H1 (cell line): ENCODE measurements at regions not wholly inside any gene's neighbourhood (a gene's known extent, or its start where the extent isn't known, plus 50 kb on each side); places are given as distances from the start of the nearest gene placed in this dataset.

Source experiments
- CTCF ChIA-PET: fragments of 300-600 bp; sonication (Branson Sonifier 250); formaldehyde crosslinking; loops from one replicate; lab custom pipeline; 2021; ENCODE audit not compliant: partially characterized antibody; lab: Charles Lee
- POLR2A ChIA-PET: fragments of 300-600 bp; sonication (Branson Sonifier 250); formaldehyde crosslinking; loops from one replicate; lab custom pipeline; 2021; ENCODE audit warnings: inconsistent platforms; ENCODE audit not compliant: partially characterized antibody; lab: Charles Lee
- DNase-seq, 2 experiments: peaks; one replicate each; pipeline versions ENCODE4 v3.0.0 to v3.0.0-alpha.2; 2010 to 2022; ENCODE audit warnings: low spot score in 2 of 2, low read depth in 1 of 2, mixed read lengths in 1 of 2
- FAIRE-seq: peaks from 2 replicates; lab custom pipeline; 2011; peaks lifted over from hg19 to GRCh38; lab: Jason Lieb, UNC
- H2AFZ ChIP-seq: 2 replicates; pipeline ENCODE4 v1.8.1; 2012; ENCODE audit warnings: low read length, inconsistent platforms
- H2AK5ac ChIP-seq: 2 replicates; pipeline ENCODE4 v1.6.1; 2013; ENCODE audit warnings: low read depth, low read length
- H2BK120ac ChIP-seq: replicated peaks from 2 replicates; pipeline ENCODE3; 2013; ENCODE audit warnings: low read depth, low read length, inconsistent platforms
- H2BK12ac ChIP-seq: 2 replicates; pipeline ENCODE4 v1.6.1; 2013; ENCODE audit warnings: low read depth, low read length
- H2BK15ac ChIP-seq: 2 replicates; pipeline ENCODE4 v1.6.1; 2013; ENCODE audit warnings: low read length
- H2BK20ac ChIP-seq: 2 replicates; pipeline ENCODE4 v1.6.1; 2013; ENCODE audit warnings: low read length
- H2BK5ac ChIP-seq: 2 replicates; pipeline ENCODE4 v1.6.1; 2013; ENCODE audit warnings: low read depth, low read length
- H3K14ac ChIP-seq: 2 replicates; pipeline ENCODE4 v1.6.1; 2013; ENCODE audit warnings: inconsistent platforms; ENCODE audit not compliant: insufficient read length
- H3K18ac ChIP-seq: 2 replicates; pipeline ENCODE4 v1.6.1; 2013; ENCODE audit warnings: low read length; ENCODE audit errors: extremely low read depth
- H3K23ac ChIP-seq: 2 replicates; pipeline ENCODE4 v1.6.1; 2013; ENCODE audit warnings: inconsistent platforms; ENCODE audit not compliant: insufficient read length
- H3K23me2 ChIP-seq: 2 replicates; pipeline ENCODE4 v1.6.1; 2013; ENCODE audit warnings: low read depth, low read length
- H3K27ac ChIP-seq: 2 replicates; pipeline ENCODE4 v1.6.1; 2011; ENCODE audit warnings: low read depth, low read length, inconsistent platforms
- H3K27me3 ChIP-seq, 4 experiments: replicated peaks in 1 of 4; 1 replicate in 1 of 4; 2 replicates in 3 of 4; pipeline versions ENCODE4 v1.6.1 to v1.8.1; 2011 to 2013; ENCODE audit warnings: low read length in 3 of 4, mild to moderate bottlenecking in 3 of 4, inconsistent platforms in 2 of 4, mixed read lengths in 2 of 4, moderate library complexity in 1 of 4; ENCODE audit not compliant: control insufficient read depth in 3 of 4, insufficient read depth in 3 of 4; ENCODE audit errors: extremely low read depth in 1 of 4
- H3K36me3 ChIP-seq, 4 experiments: 2 replicates each; pipeline versions ENCODE4 v1.6.1 to v1.8.1; 2011 to 2013; ENCODE audit warnings: mild to moderate bottlenecking in 4 of 4, low read length in 3 of 4, moderate library complexity in 2 of 4, control low read depth in 1 of 4, inconsistent platforms in 1 of 4; ENCODE audit not compliant: insufficient read depth in 4 of 4, control insufficient read depth in 2 of 4
- H3K4ac ChIP-seq: replicated peaks from 2 replicates; pipeline ENCODE3; 2013; ENCODE audit warnings: low read length, low read depth, mixed read lengths, inconsistent platforms; ENCODE audit not compliant: insufficient read length
- H3K4me1 ChIP-seq, 4 experiments: replicated peaks in 1 of 4; 1 replicate in 1 of 4; 2 replicates in 3 of 4; pipeline versions ENCODE4 v1.6.1 to v1.8.1; 2011 to 2013; ENCODE audit warnings: low read length in 3 of 4, inconsistent platforms in 2 of 4, mixed read lengths in 1 of 4; ENCODE audit not compliant: insufficient read depth in 4 of 4, control insufficient read depth in 3 of 4
- H3K4me2 ChIP-seq, 2 experiments: 2 replicates each; pipeline versions ENCODE4 v1.6.1 to v1.8.1; 2011 to 2013; ENCODE audit warnings: low read depth in 2 of 2, low read length in 2 of 2, control low read depth in 1 of 2, inconsistent platforms in 1 of 2, mild to moderate bottlenecking in 1 of 2; ENCODE audit not compliant: insufficient read depth in 1 of 2
- H3K4me3 ChIP-seq, 4 experiments: fragments of 200-600, 300-600 bp in 1 of 4; sonication (generic), shearing (Covaris generic), sonication (Bioruptor Twin) in 1 of 4; 2 replicates each; pipeline versions ENCODE4 v1.5.1 to v1.8.1; 2011 to 2016; ENCODE audit warnings: low read length in 4 of 4, low read depth in 3 of 4, control low read depth in 2 of 4, inconsistent platforms in 2 of 4, mild to moderate bottlenecking in 2 of 4, mixed read lengths in 1 of 4, moderate library complexity in 1 of 4; ENCODE audit not compliant: insufficient read depth in 2 of 4; ENCODE audit errors: extremely low read depth in 1 of 4
- H3K56ac ChIP-seq: replicated peaks from 2 replicates; pipeline ENCODE3; 2013; ENCODE audit warnings: low read depth, mild to moderate bottlenecking, mixed read lengths, low read length, inconsistent platforms; ENCODE audit not compliant: insufficient read length
- H3K79me1 ChIP-seq: 2 replicates; pipeline ENCODE4 v1.6.1; 2013; ENCODE audit warnings: low read depth, low read length, control low read depth
- H3K79me2 ChIP-seq, 2 experiments: 2 replicates each; pipeline versions ENCODE4 v1.6.1 to v1.8.1; 2012 to 2013; ENCODE audit warnings: low read length in 2 of 2, mild to moderate bottlenecking in 2 of 2, inconsistent platforms in 1 of 2; ENCODE audit not compliant: insufficient read depth in 2 of 2, control insufficient read depth in 1 of 2
- H3K9ac ChIP-seq, 4 experiments: replicated peaks in 1 of 4; 1 replicate in 1 of 4; 2 replicates in 3 of 4; pipeline versions ENCODE4 v1.6.1 to v1.8.1; 2011 to 2013; ENCODE audit warnings: low read depth in 3 of 4, low read length in 3 of 4, control low read depth in 2 of 4, mild to moderate bottlenecking in 2 of 4, moderate library complexity in 2 of 4, inconsistent platforms in 1 of 4; ENCODE audit errors: extremely low read depth in 1 of 4
- H3K9me3 ChIP-seq, 2 experiments: 2 replicates each; pipeline versions ENCODE4 v1.6.1 to v1.8.1; 2012 to 2013; ENCODE audit warnings: mild to moderate bottlenecking in 2 of 2, moderate library complexity in 2 of 2, control low read depth in 1 of 2, inconsistent platforms in 1 of 2, low read depth in 1 of 2, low read length in 1 of 2, mixed read lengths in 1 of 2; ENCODE audit not compliant: insufficient read depth in 2 of 2
- H4K20me1 ChIP-seq, 2 experiments: replicated peaks in 1 of 2; 2 replicates each; pipeline versions ENCODE3 to v1.8.1; 2011 to 2013; ENCODE audit warnings: inconsistent platforms in 2 of 2, low read length in 2 of 2, mild to moderate bottlenecking in 1 of 2; ENCODE audit not compliant: insufficient read depth in 2 of 2, control insufficient read depth in 1 of 2
- H4K5ac ChIP-seq: 2 replicates; pipeline ENCODE4 v1.6.1; 2013; ENCODE audit warnings: low read length, low read depth, mixed read lengths, inconsistent platforms; ENCODE audit not compliant: insufficient read length
- H4K8ac ChIP-seq: 2 replicates; pipeline ENCODE4 v1.8.0; 2013; ENCODE audit warnings: mild to moderate bottlenecking, moderate library complexity, low read length, inconsistent platforms; ENCODE audit not compliant: insufficient read depth; ENCODE audit errors: extremely low read depth
- H4K91ac ChIP-seq: replicated peaks from 2 replicates; pipeline ENCODE3; 2013; ENCODE audit warnings: low read length, mixed read lengths, inconsistent platforms; ENCODE audit not compliant: insufficient read length
- CTCF ChIP-seq, 3 experiments: IDR thresholded peaks; 1 replicate in 2 of 3; 2 replicates in 1 of 3; pipeline versions ENCODE4 v1.5.1 to v1.6.1; 2011; ENCODE audit warnings: low read length in 3 of 3, mild to moderate bottlenecking in 3 of 3, inconsistent platforms in 2 of 3, low read depth in 1 of 3, moderate library complexity in 1 of 3; ENCODE audit not compliant: insufficient read depth in 1 of 3; ENCODE audit errors: control extremely low read depth in 1 of 3
- FOSL1 ChIP-seq: IDR thresholded peaks from 2 replicates; pipeline ENCODE4 v1.6.1; 2011; ENCODE audit warnings: mild to moderate bottlenecking, low read depth, low read length, moderate library complexity; ENCODE audit not compliant: insufficient read depth
- HDAC6 ChIP-seq: IDR thresholded peaks from one replicate; pipeline ENCODE4 v1.7.1; 2012; ENCODE audit warnings: low read depth, mild to moderate bottlenecking, inconsistent platforms, low read length, moderate library complexity
- KDM1A ChIP-seq: fragments of 200-600, 300-600 bp; sonication (generic); IDR thresholded peaks from 2 replicates; pipeline ENCODE4 v1.7.1; 2016; ENCODE audit warnings: mild to moderate bottlenecking, low read length, borderline replicate concordance
- SIRT6 ChIP-seq: IDR thresholded peaks from one replicate; pipeline ENCODE4 v1.7.1; 2012; ENCODE audit warnings: low read length, inconsistent platforms
- TAF1 ChIP-seq: IDR thresholded peaks from 2 replicates; pipeline ENCODE4 v1.6.1; 2011; ENCODE audit warnings: mild to moderate bottlenecking, low read depth, low read length
- USF2 ChIP-seq: IDR thresholded peaks from 2 replicates; pipeline ENCODE4 v1.6.1; 2011; ENCODE audit warnings: low read length, improper control_type of control experiment

DNA sequence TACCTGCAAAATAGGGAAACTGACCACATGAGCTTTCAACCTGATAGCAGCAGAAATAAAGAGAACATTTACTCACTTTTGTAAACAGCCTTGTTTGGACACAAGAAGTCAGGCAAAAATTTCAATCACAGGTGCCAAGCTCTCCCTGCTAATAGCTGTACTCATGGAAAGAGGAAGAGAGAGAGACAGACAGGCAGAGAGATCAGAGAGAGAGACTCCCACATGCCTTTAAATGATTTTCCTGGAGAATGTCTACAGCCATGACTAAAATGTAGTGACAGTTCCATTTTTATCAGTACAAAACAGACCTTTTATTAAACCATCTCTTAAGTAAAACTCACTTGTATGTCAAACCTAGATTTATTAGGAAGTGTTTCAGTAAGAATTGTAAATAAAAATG is 752.9 kb downstream of the TRAM1L1 start:
- FAIRE-seq (no peak), DNase-seq (no peak)
- no peaks in the 10 kb centered on the region for H3K23me2 ChIP-seq
- H3K4me1 ChIP-seq, result no peaks in the 10 kb centered on the region
- H4K91ac ChIP-seq, result no peak overlapping the region
- no peak overlapping the region for H2BK5ac ChIP-seq
- no peak overlapping the region for H3K56ac ChIP-seq
- no peak overlapping the region for H2AK5ac ChIP-seq
- H2AFZ ChIP-seq, result no peak overlapping the region
- no peak overlapping the region for H2BK12ac ChIP-seq
- no peak overlapping the region for H4K5ac ChIP-seq
- no peaks in the 10 kb centered on the region for H3K79me1 ChIP-seq
- H3K79me2 ChIP-seq, result no peaks in the 10 kb centered on the region
- no peak overlapping the region for H3K18ac ChIP-seq
- H3K14ac ChIP-seq, result no peak overlapping the region
- no peak overlapping the region for H3K27ac ChIP-seq
- no peaks in the 10 kb centered on the region for H3K27me3 ChIP-seq
- no peak overlapping the region for H4K8ac ChIP-seq
- H3K4me3 ChIP-seq, result no peak overlapping the region
- CTCF ChIA-PET, result interaction anchor here (1.4 kb wide), 1 partner anchor 26 kb away, joined by 6 read pairs; no protein-coding TSS in a partner anchor
- H3K4me2 ChIP-seq, result no peak overlapping the region
- H4K20me1 ChIP-seq, result no peaks in the 10 kb centered on the region
- H3K23ac ChIP-seq, result no peak overlapping the region
- H3K9ac ChIP-seq, result no peak overlapping the region
- no peak overlapping the region for H2BK20ac ChIP-seq
- POLR2A ChIA-PET, result no interaction called here
- TF ChIP-seq CTCF (IDR thresholded peaks at IDR 0.05; ENCODE audit: control extremely low read depth in 1 of 3, insufficient read depth in 1 of 3, low read depth in 1 of 3, low read length in 3 of 3) (no peak), USF2 (no peak), FOSL1 (no peak), SIRT6 (no peak), TAF1 (no peak), HDAC6 (no peak), KDM1A (no peak)
- H2BK120ac ChIP-seq, result no peak overlapping the region
- no peak overlapping the region for H3K4ac ChIP-seq
- no peaks in the 10 kb centered on the region for H3K36me3 ChIP-seq
- H2BK15ac ChIP-seq, result no peak overlapping the region
- no peaks in the 10 kb centered on the region for H3K9me3 ChIP-seq
